MCF 10A (cell line): ENCODE measurements at regions not wholly inside any gene's neighbourhood (a gene's known extent, or its start where the extent isn't known, plus 50 kb on each side); places are given as distances from the start of the nearest gene placed in this dataset.

Experiments used
- BruUV-seq: library from RNA; stranded (reverse); fragments of 400-500 nt; replicated peaks from 2 replicates; lab custom pipeline; 2021; lab: Mats Ljungman, UMichigan
- CTCF ChIA-PET: fragments of 300-600 bp; sonication (Branson Sonifier 250); formaldehyde crosslinking; extraction: SDS; loops from one replicate; lab custom pipeline; 2021; ENCODE audit warnings: antibody characterized with exemption, inconsistent platforms; lab: Yijun Ruan, JAX
- POLR2A ChIA-PET: fragments of 300-600, 350-650 bp; sonication (Branson Sonifier 250); formaldehyde crosslinking; extraction: SDS; loops from one replicate; lab custom pipeline; 2020; ENCODE audit warnings: antibody characterized with exemption, inconsistent platforms; lab: Yijun Ruan, JAX
- DNase-seq: peaks from one replicate; pipeline ENCODE4 v3.0.0-alpha.2; 2018; ENCODE audit not compliant: unreplicated experiment
- H3K27ac Mint-ChIP-seq: one replicate; pipeline ENCODE4 v1.8.0; 2022; ENCODE audit warnings: mild to moderate bottlenecking, low read depth, mixed read lengths; ENCODE audit not compliant: unreplicated experiment
- H3K27me3 Mint-ChIP-seq: one replicate; pipeline ENCODE4 v1.8.0; 2022; ENCODE audit warnings: mixed read lengths; ENCODE audit not compliant: insufficient read depth, unreplicated experiment
- H3K36me3 Mint-ChIP-seq: one replicate; pipeline ENCODE4 v1.8.0; 2022; ENCODE audit warnings: mild to moderate bottlenecking, moderate library complexity, mixed read lengths; ENCODE audit not compliant: insufficient read depth, unreplicated experiment
- H3K4me1 Mint-ChIP-seq: one replicate; pipeline ENCODE4 v1.8.0; 2022; ENCODE audit warnings: mixed read lengths; ENCODE audit not compliant: insufficient read depth, unreplicated experiment
- H3K4me3 Mint-ChIP-seq: one replicate; pipeline ENCODE4 v1.8.0; 2022; ENCODE audit warnings: mild to moderate bottlenecking, moderate library complexity, mixed read lengths; ENCODE audit not compliant: unreplicated experiment
- H3K9me3 Mint-ChIP-seq: one replicate; pipeline ENCODE4 v1.8.0; 2022; ENCODE audit warnings: mixed read lengths; ENCODE audit not compliant: unreplicated experiment
- CTCF ChIP-seq: fragments of 200-600 bp; IDR thresholded peaks from one replicate; pipeline ENCODE4 v1.8.0; 2022; ENCODE audit warnings: antibody characterized with exemption, mild to moderate bottlenecking; ENCODE audit not compliant: unreplicated experiment
- intact Hi-C: fragments of 100-400 bp; cut with micrococcal nuclease; formaldehyde crosslinking; loops from 2 replicates; pipeline ENCODE4 v1.14.1; 2022

GRCh38 chr6:90859612-90860011, 272.7 kb upstream of the MAP3K7 start:
- Mint-ChIP-seq H3K9me3 (no peaks in the 10 kb centered on the region), H3K36me3 (no peaks in the 10 kb centered on the region), H3K27ac (no peak overlapping the region), H3K27me3 (peaks cover 29% of the 10 kb centered on the region), H3K4me3 (no peak overlapping the region), H3K4me1 (no peaks in the 10 kb centered on the region)
- BruUV-seq, result no TSS peak
- TF ChIP-seq CTCF, result no peak
- ChIA-PET CTCF (interaction anchor here (0.6 to 2.6 kb wide), 13 partner anchors 9 to 1257 kb away, joined by 3 to 13 read pairs (median 4); no protein-coding TSS in a partner anchor), POLR2A (interaction anchor here (1.3 kb wide), 1 partner anchor 9 kb away, joined by 3 read pairs; no protein-coding TSS in a partner anchor)
- peak; percentile 23 for DNase-seq
- intact Hi-C loops, result loop anchor here (10.0 kb wide), 1 partner anchor 225 kb away; no protein-coding TSS in a partner anchor

GRCh38 chr6:90859056-90859455, 272.2 kb upstream of the MAP3K7 start:
- no peaks in the 10 kb centered on the region for H3K4me1 Mint-ChIP-seq
- no peak for DNase-seq
- ChIA-PET CTCF (interaction anchor here (0.6 to 2.0 kb wide), 4 partner anchors 9 to 1258 kb away, joined by 3 to 8 read pairs (median 4); no protein-coding TSS in a partner anchor), POLR2A (interaction anchor here (0.9 kb wide), 1 partner anchor 9 kb away, joined by 3 read pairs; no protein-coding TSS in a partner anchor)
- no peak overlapping the region for H3K4me3 Mint-ChIP-seq
- no peak overlapping the region for H3K27ac Mint-ChIP-seq
- H3K36me3 Mint-ChIP-seq, result no peaks in the 10 kb centered on the region
- no peak for TF ChIP-seq CTCF
- no peaks in the 10 kb centered on the region for H3K9me3 Mint-ChIP-seq
- peaks cover 34% of the 10 kb centered on the region for H3K27me3 Mint-ChIP-seq
- intact Hi-C loops, result loop anchor here (10.0 kb wide), 1 partner anchor 224 kb away; no protein-coding TSS in a partner anchor
- no TSS peak for BruUV-seq

GRCh38 chr6:90849686-90850085, 262.8 kb upstream of the MAP3K7 start:
- intact Hi-C loops, result loop anchor here (5.0 to 10.0 kb wide), 2 partner anchors 93 to 215 kb away; no protein-coding TSS in a partner anchor
- no peak for TF ChIP-seq CTCF
- POLR2A ChIA-PET, result interaction anchor here (0.9 kb wide), 1 partner anchor 9 kb away, joined by 3 read pairs; no protein-coding TSS in a partner anchor
- no peaks in the 10 kb centered on the region for H3K9me3 Mint-ChIP-seq
- H3K4me3 Mint-ChIP-seq, result no peak overlapping the region
- CTCF ChIA-PET, result interaction anchor here (0.5 to 2.2 kb wide), 4 partner anchors 10 to 106 kb away, joined by 3 to 8 read pairs (median 6); no protein-coding TSS in a partner anchor
- no peak for DNase-seq
- no TSS peak for BruUV-seq
- H3K4me1 Mint-ChIP-seq, result peaks cover 17% of the 10 kb centered on the region
- H3K27ac Mint-ChIP-seq, result no peak overlapping the region
- H3K27me3 Mint-ChIP-seq, result peaks cover 21% of the 10 kb centered on the region
- no peaks in the 10 kb centered on the region for H3K36me3 Mint-ChIP-seq

GRCh38 chr6:90846824-90847223, 260.0 kb upstream of the MAP3K7 start:
- Mint-ChIP-seq H3K4me3 (no peak overlapping the region), H3K36me3 (no peaks in the 10 kb centered on the region), H3K27me3 (no peaks in the 10 kb centered on the region), H3K27ac (no peak overlapping the region), H3K4me1 (peaks cover 17% of the 10 kb centered on the region), H3K9me3 (no peaks in the 10 kb centered on the region)
- CTCF ChIA-PET, result interaction anchor here (0.8 to 2.8 kb wide), 4 partner anchors 11 to 94 kb away, joined by 3 to 11 read pairs (median 3); no protein-coding TSS in a partner anchor
- intact Hi-C loops, result loop anchor here (5.0 kb wide), 1 partner anchor 95 kb away; no protein-coding TSS in a partner anchor
- DNase-seq, result peak; percentile 80
- TF ChIP-seq CTCF, result no peak
- no TSS peak for BruUV-seq
- POLR2A ChIA-PET, result interaction anchor here (0.6 to 1.1 kb wide), 2 partner anchors 8 to 39 kb away, joined by 4 read pairs; no protein-coding TSS in a partner anchor
